ENCODE measurements at regions not wholly inside any gene's neighbourhood (a gene's known extent, or its start where the extent isn't known, plus 50 kb on each side); places are given as distances from the start of the nearest gene placed in this dataset.

DNA sequence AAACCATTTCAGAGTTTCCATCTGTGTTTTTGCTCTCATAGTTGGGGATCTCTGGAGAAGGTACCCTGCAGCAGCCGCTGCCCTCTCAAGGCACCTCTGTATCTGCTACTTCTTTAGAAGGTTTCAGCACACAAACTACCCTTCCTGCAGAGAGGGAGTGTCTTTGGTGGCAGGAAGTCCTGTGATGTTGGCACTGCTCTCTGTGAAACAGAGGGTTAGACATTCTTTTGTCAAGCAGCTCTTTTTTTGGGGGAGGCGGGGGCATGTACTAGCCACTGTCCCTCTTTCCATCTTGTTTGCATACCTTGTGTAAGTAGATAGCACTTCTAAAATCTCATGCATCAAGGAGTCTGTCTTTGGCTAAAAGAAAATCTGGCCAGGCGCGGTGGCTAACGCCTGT is 352.6 kb downstream of the BMP4 start:
- Histone ChIP-seq H3K4me2 (ENCODE audit: insufficient read depth, insufficient read length, low read length) (no peak overlapping the region), H3K79me1 (ENCODE audit: insufficient read depth, low read depth, low read length, poor library complexity, severe bottlenecking) (no peaks in the 10 kb centered on the region), H3K4me1 (ENCODE audit: insufficient read depth, low read length) (no peaks in the 10 kb centered on the region), H3K79me2 (ENCODE audit: insufficient read depth, low read length) (no peaks in the 10 kb centered on the region), H3K56ac (ENCODE audit: insufficient read length, low read depth, low read length) (no peak overlapping the region), H3T11ph (ENCODE audit: low read length) (no peak overlapping the region), H2AK5ac (ENCODE audit: insufficient read length, low read length) (no peak overlapping the region), H3K9me3 (ENCODE audit: control insufficient read depth, low read depth, low read length) (no peaks in the 10 kb centered on the region), H2BK12ac (ENCODE audit: insufficient read length, low read depth, low read length) (no peak overlapping the region), H3K18ac (ENCODE audit: insufficient read length, low read depth, low read length) (no peak overlapping the region), H3K23me2 (ENCODE audit: insufficient read length, low read depth, low read length, poor library complexity, severe bottlenecking) (no peaks in the 10 kb centered on the region), H2BK5ac (ENCODE audit: insufficient read length, low read length) (no peak overlapping the region), H3K4ac (ENCODE audit: low read depth, low read length) (no peak overlapping the region), H2BK20ac (ENCODE audit: low read depth, low read length, poor library complexity, severe bottlenecking) (no peak overlapping the region), H2BK120ac (ENCODE audit: low read depth, low read length, poor library complexity, severe bottlenecking) (no peak overlapping the region), H3K23ac (ENCODE audit: insufficient read length, low read depth, low read length) (no peak overlapping the region), H2BK15ac (ENCODE audit: low read depth, low read length) (no peak overlapping the region), H4K20me1 (ENCODE audit: control insufficient read depth, insufficient read depth, insufficient read length) (no peaks in the 10 kb centered on the region), H4K91ac (ENCODE audit: insufficient read length, low read depth, low read length) (no peak overlapping the region), H4K8ac (replicated peaks; ENCODE audit: insufficient read length, low read depth, low read length) (no peak overlapping the region), H3K14ac (ENCODE audit: insufficient read depth, low read length) (no peak overlapping the region), H3K9ac (ENCODE audit: extremely low read depth, insufficient read length, low read length) (no peak overlapping the region), H3K27me3 (ENCODE audit: insufficient read depth, low read length) (no peaks in the 10 kb centered on the region), H3K27ac (ENCODE audit: insufficient read length, low read depth, low read length) (no peak overlapping the region), H4K5ac (ENCODE audit: insufficient read length, low read depth, low read length) (no peak overlapping the region), H2AFZ (ENCODE audit: low read length) (no peak overlapping the region)
- H3K27me3 Mint-ChIP-seq (ENCODE audit: low read depth): no peaks in the 10 kb centered on the region; the same call in 1 of the 2 replicates
- WGBS (ENCODE audit: extremely low coverage, insufficient read length, low lambda C conversion rate): no CpG with 5 or more reads among the region's 5 CpGs
- no peaks in the 10 kb centered on the region for H3K36me3 Mint-ChIP-seq (ENCODE audit: insufficient read depth in 1 of 3, low read depth in 3 of 3)
- no peaks in the 10 kb centered on the region for H3K9me3 Mint-ChIP-seq
- H3K4me1 Mint-ChIP-seq: peaks cover 16 to 17% of the 10 kb centered on the region in 2 experiments
- no peak overlapping the region for H3K4me3 Mint-ChIP-seq
- no peak for TF ChIP-seq CTCF (conservative IDR thresholded peaks at IDR 0.05)
- no peak for DNase-seq
- H3K27ac Mint-ChIP-seq: no peak overlapping the region
